A549 (cell line): ENCODE measurements at regions not wholly inside any gene's neighbourhood (a gene's known extent, or its start where the extent isn't known, plus 50 kb on each side); places are given as distances from the start of the nearest gene placed in this dataset.

Experiments used
- ATAC-seq, 2 experiments: fragments of 200-7000 bp in 1 of 2; fragments of >200 bp in 1 of 2; cut with Nextera tagmentation in 1 of 2; cut with Tn5 transposase in 1 of 2; 3 replicates each; pipeline versions ENCODE4 v1.8.0 to v1.9.1; 2018 to 2020; ENCODE audit warnings: mild to moderate bottlenecking in 1 of 2, moderate library complexity in 1 of 2
- CTCF ChIA-PET: fragments of 300-600 bp; sonication (Branson Sonifier 250); formaldehyde crosslinking; extraction: SDS; loops from one replicate; lab custom pipeline; 2021; ENCODE audit warnings: antibody characterized with exemption, inconsistent platforms; lab: Yijun Ruan, JAX
- POLR2A ChIA-PET: fragments of 350-600 bp; formaldehyde crosslinking; extraction: SDS; loops from one replicate; lab custom pipeline; 2021; ENCODE audit warnings: antibody characterized with exemption, inconsistent platforms; lab: Yijun Ruan, JAX
- DNase-seq, 2 experiments: peaks; one replicate each; pipeline versions ENCODE4 v3.0.0 to v3.0.0-alpha.2; 2011 to 2016; ENCODE audit warnings: low read depth in 1 of 2, low spot score in 1 of 2
- FAIRE-seq: peaks from 2 replicates; lab custom pipeline; 2011; peaks lifted over from hg19 to GRCh38; lab: Jason Lieb, UNC
- H3K27ac ChIP-seq, 2 experiments: fragments of >200 bp; sonication (Bioruptor Twin); formaldehyde crosslinking; 3 replicates each; pipeline ENCODE4 v1.5.1; 2016 to 2017
- H3K4me1 ChIP-seq: fragments of >200 bp; sonication (Bioruptor Twin); formaldehyde crosslinking; 3 replicates; pipeline ENCODE4 v1.6.1; 2016
- H3K4me2 ChIP-seq: fragments of >200 bp; sonication (Bioruptor Twin); formaldehyde crosslinking; 3 replicates; pipeline ENCODE4 v1.6.1; 2016
- H3K4me3 ChIP-seq: fragments of >200 bp; sonication (Bioruptor Twin); formaldehyde crosslinking; 3 replicates; pipeline ENCODE4 v1.5.1; 2016
- H3K9me3 ChIP-seq: fragments of >200 bp; sonication (Bioruptor Twin); formaldehyde crosslinking; 3 replicates; pipeline ENCODE4 v1.6.1; 2016
- ATOH8 ChIP-seq: fragments of 250-450 bp; sonication (Bioruptor Pico); IDR thresholded peaks from 2 replicates; pipeline ENCODE4 v1.5.0; 2020; ENCODE audit warnings: low read depth, mild to moderate bottlenecking, moderate library complexity
- BCL3 ChIP-seq: fragments of >200 bp; sonication (Bioruptor Twin); formaldehyde crosslinking; IDR thresholded peaks from 3 replicates; pipeline ENCODE4 v1.6.1; 2016
- BHLHE40 ChIP-seq: IDR thresholded peaks from 2 replicates; pipeline ENCODE4 v1.6.1; 2012; ENCODE audit warnings: low read depth, low read length, inconsistent platforms
- CBX8 ChIP-seq: fragments of 200-600 bp; sonication (generic); IDR thresholded peaks from 2 replicates; pipeline ENCODE4 v1.6.1; 2016
- CEBPB ChIP-seq, 2 experiments: fragments of >200 bp in 1 of 2; sonication (Bioruptor Twin) in 1 of 2; formaldehyde crosslinking in 1 of 2; IDR thresholded peaks; 2 replicates each; pipeline ENCODE4 v1.6.1; 2012 to 2016
- EP300 ChIP-seq, 2 experiments: fragments of >200 bp; sonication (Bioruptor Twin); formaldehyde crosslinking; IDR thresholded peaks; 2 replicates in 1 of 2; 3 replicates in 1 of 2; pipeline ENCODE4 v1.6.1; 2016 to 2017
- ESRRA ChIP-seq: fragments of 150-350 bp; IDR thresholded peaks from 2 replicates; pipeline ENCODE4 v1.6.1; 2014; ENCODE audit warnings: mild to moderate bottlenecking, low read length, borderline replicate concordance
- FOSB ChIP-seq: fragments of 250-450 bp; sonication (Bioruptor Pico); IDR thresholded peaks from 2 replicates; pipeline ENCODE4 v1.5.0; 2020; ENCODE audit warnings: mild to moderate bottlenecking, moderate library complexity
- GATA3 ChIP-seq: IDR thresholded peaks from 2 replicates; pipeline ENCODE4 v1.6.1; 2012; ENCODE audit warnings: borderline replicate concordance
- HMGXB4 ChIP-seq: fragments of 250-450 bp; sonication (Bioruptor Pico); IDR thresholded peaks from 2 replicates; pipeline ENCODE4 v1.5.0; 2021; ENCODE audit warnings: mild to moderate bottlenecking, moderate library complexity, borderline replicate concordance
- HOXB13 ChIP-seq: fragments of 250-450 bp; sonication (Bioruptor Pico); IDR thresholded peaks from 2 replicates; pipeline ENCODE4 v1.5.0; 2020; ENCODE audit warnings: low read depth, mild to moderate bottlenecking, moderate library complexity
- HOXB5 ChIP-seq: fragments of 250-450 bp; sonication (Bioruptor Pico); IDR thresholded peaks from 2 replicates; pipeline ENCODE4 v1.5.0; 2020; ENCODE audit warnings: mild to moderate bottlenecking, moderate library complexity
- JUNB ChIP-seq: fragments of >200 bp; sonication (Bioruptor Twin); formaldehyde crosslinking; IDR thresholded peaks from 2 replicates; pipeline ENCODE4 v1.6.1; 2016
- KDM1A ChIP-seq: fragments of 200-600 bp; sonication (generic); IDR thresholded peaks from 2 replicates; pipeline ENCODE4 v1.6.1; 2016; ENCODE audit warnings: low read depth, mild to moderate bottlenecking
- MAFK ChIP-seq: fragments of 450-650 bp; IDR thresholded peaks from 2 replicates; pipeline ENCODE4 v1.6.1; 2014; ENCODE audit not compliant: partially characterized antibody
- MAX ChIP-seq: IDR thresholded peaks from 2 replicates; pipeline ENCODE4 v1.6.1; 2012
- MYC ChIP-seq: IDR thresholded peaks from 2 replicates; pipeline ENCODE4 v1.6.1; 2012; ENCODE audit warnings: mild to moderate bottlenecking, inconsistent platforms, low read length, improper control_type of control experiment, borderline replicate concordance
- NPAS2 ChIP-seq: fragments of 250-450 bp; sonication (Bioruptor Pico); IDR thresholded peaks from 2 replicates; pipeline ENCODE4 v1.8.0; 2022; ENCODE audit warnings: mild to moderate bottlenecking, moderate library complexity, borderline replicate concordance
- POLR2A ChIP-seq: IDR thresholded peaks from 2 replicates; pipeline ENCODE4 v1.6.1; 2012; ENCODE audit warnings: mild to moderate bottlenecking, low read length
- REST ChIP-seq: fragments of 200-600 bp; sonication (generic); IDR thresholded peaks from 2 replicates; pipeline ENCODE4 v1.6.1; 2016; ENCODE audit warnings: antibody characterized with exemption, mild to moderate bottlenecking, moderate library complexity
- RFX5 ChIP-seq: fragments of 450-650 bp; IDR thresholded peaks from 2 replicates; pipeline ENCODE4 v1.7.1; 2014; ENCODE audit warnings: antibody characterized with exemption, mild to moderate bottlenecking, moderate library complexity
- RNF2 ChIP-seq: fragments of 200-600 bp; sonication (generic); IDR thresholded peaks from 2 replicates; pipeline ENCODE4 v1.6.1; 2016; ENCODE audit warnings: low read depth, mild to moderate bottlenecking, antibody characterized with exemption, moderate library complexity, borderline replicate concordance
- ZNF302 ChIP-seq: fragments of 250-450 bp; sonication (Bioruptor Pico); IDR thresholded peaks from 2 replicates; pipeline ENCODE4 v1.9.0; 2021; ENCODE audit warnings: inconsistent platforms, mild to moderate bottlenecking, moderate library complexity
- ZSCAN20 ChIP-seq: fragments of 250-450 bp; sonication (Bioruptor Pico); IDR thresholded peaks from 2 replicates; pipeline ENCODE4 v1.8.0; 2022; ENCODE audit warnings: mild to moderate bottlenecking, moderate library complexity
- WGBS: methylation state at CpG from one replicate; pipeline ENCODE4 v1.1.6; 2017; ENCODE audit errors: missing lambda C conversion rate; 5-methylcytosine and 5-hydroxymethylcytosine counted together
- TF ChIP-seq, protein P1 (sequence below): fragments of >200 bp; sonication (Bioruptor Twin); formaldehyde crosslinking; IDR thresholded peaks from 2 replicates; pipeline ENCODE4 v1.6.1; 2016

GRCh38 chr4:84401701-84402306 lies 97.3 kb downstream of the NKX6-1 start:
- POLR2A ChIA-PET: no interaction called here
- H3K4me2 ChIP-seq: no peak overlapping the region
- 32% methylated on average over 3 of the region's 3 CpGs for WGBS
- H3K4me3 ChIP-seq: no peak overlapping the region
- peak in 1 of 2 experiments; percentile 2 for DNase-seq
- no peak for TF ChIP-seq KDM1A
- no peak for TF ChIP-seq RNF2
- no peak for TF ChIP-seq ZNF302 (CRISPR knock-in tag)
- TF ChIP-seq RFX5: no peak
- no peak for TF ChIP-seq ESRRA
- TF ChIP-seq POLR2A: no peak
- TF ChIP-seq REST: no peak
- no peak for TF ChIP-seq NPAS2 (CRISPR knock-in tag)
- TF ChIP-seq ZSCAN20 (CRISPR knock-in tag): no peak
- TF ChIP-seq ATOH8 (CRISPR knock-in tag): no peak
- no peak for TF ChIP-seq EP300 (IDR thresholded peaks at IDR 0.05)
- no peak for TF ChIP-seq JUNB
- TF ChIP-seq HMGXB4 (CRISPR knock-in tag): no peak
- TF ChIP-seq BHLHE40: no peak
- no peak for TF ChIP-seq CBX8
- no peak for TF ChIP-seq GATA3
- TF ChIP-seq MAFK: no peak
- no peak for TF ChIP-seq MAX
- no peak for TF ChIP-seq HOXB5 (CRISPR knock-in tag)
- TF ChIP-seq, all 56 proteins: peak for 0
- FAIRE-seq (no peak), ATAC-seq (no peak)
- CTCF ChIA-PET: no interaction called here
- Histone ChIP-seq H3K27ac (no peak overlapping the region), H3K4me1 (no peaks in the 10 kb centered on the region), H3K9me3 (no peaks in the 10 kb centered on the region)

GRCh38 chr4:84394386-84394785 lies 104.7 kb downstream of the NKX6-1 start:
- no peak for DNase-seq
- H3K9me3 ChIP-seq: no peaks in the 10 kb centered on the region
- CTCF ChIA-PET: no interaction called here
- POLR2A ChIA-PET: no interaction called here
- WGBS: 34% methylated on average over 3 of the region's 3 CpGs
- no peak for ATAC-seq
- TF ChIP-seq BCL3 (no peak), MYC (no peak), CEBPB (IDR thresholded peaks at IDR 0.05) (no peak), HOXB13 (CRISPR knock-in tag) (no peak), ZNF302 (CRISPR knock-in tag) (no peak), JUNB (no peak), FOSB (CRISPR knock-in tag) (no peak), HMGXB4 (CRISPR knock-in tag) (no peak)
- TF ChIP-seq, protein P1, sequence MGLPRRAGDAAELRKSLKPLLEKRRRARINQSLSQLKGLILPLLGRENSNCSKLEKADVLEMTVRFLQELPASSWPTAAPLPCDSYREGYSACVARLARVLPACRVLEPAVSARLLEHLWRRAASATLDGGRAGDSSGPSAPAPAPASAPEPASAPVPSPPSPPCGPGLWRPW: no peak
- H3K4me3 ChIP-seq: no peak overlapping the region
- FAIRE-seq: no peak
- H3K27ac ChIP-seq: no peak overlapping the region
- no peaks in the 10 kb centered on the region for H3K4me1 ChIP-seq
- H3K4me2 ChIP-seq: no peak overlapping the region
